ENCODE measurements at regions not wholly inside any gene's neighbourhood (a gene's known extent, or its start where the extent isn't known, plus 50 kb on each side); places are given as distances from the start of the nearest gene placed in this dataset.
"Not testable (repeated sequence)": the region's sequence is repeated elsewhere in the genome, so short reads cannot be mapped to it uniquely, and the experiment has no call there.

GRCh38 chr4:189207872-189208271, 732.8 kb upstream of the FRG1 start:
- no peak for DNase-seq

GRCh38 chr4:189215574-189215973, 725.1 kb upstream of the FRG1 start:
- no peak for DNase-seq

GRCh38 chr4:189221691-189222090, 719.0 kb upstream of the FRG1 start:
- DNase-seq, result no peak

DNA sequence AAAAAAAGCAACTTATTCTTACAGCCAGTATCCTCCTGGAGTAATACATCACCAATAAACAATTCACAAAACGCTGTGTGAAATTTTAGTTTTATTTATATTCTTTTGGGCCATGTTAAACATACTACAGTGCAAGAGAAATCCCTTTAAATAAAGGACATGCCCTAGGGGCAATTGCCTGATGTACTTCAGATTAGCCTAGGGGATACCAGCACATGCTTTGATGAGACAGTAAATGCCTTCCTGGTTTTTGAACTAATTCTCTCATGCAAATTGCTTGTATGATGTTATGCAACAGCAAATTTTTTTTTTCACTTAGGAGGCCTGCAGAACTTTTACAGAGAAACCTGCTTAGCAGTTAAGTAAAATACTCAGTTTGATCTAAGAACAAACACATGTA, 711.9 kb upstream of the FRG1 start:
- no peak for DNase-seq

DNA sequence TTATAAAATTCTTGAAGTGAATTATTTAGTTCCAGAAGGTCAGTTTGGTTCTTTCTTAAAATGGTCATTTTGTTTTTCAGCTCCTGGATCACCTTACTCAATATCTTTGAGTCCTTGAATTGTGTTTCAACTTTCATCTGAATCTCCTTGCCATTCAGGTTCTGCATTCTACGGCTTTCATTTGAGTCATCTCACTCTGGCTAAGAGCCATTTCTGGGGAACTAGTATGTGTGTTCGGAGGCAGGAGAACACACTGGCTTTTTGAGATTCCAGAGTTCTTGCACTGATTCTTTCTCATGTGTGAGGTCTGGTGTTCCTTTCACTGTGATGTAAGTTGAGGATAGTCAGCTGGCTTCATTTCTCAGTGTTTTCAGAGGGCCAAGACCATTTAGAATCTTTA, 708.4 kb upstream of the FRG1 start:
- DNase-seq, result no peak

- DNase-seq, result not testable (repeated sequence)
These were observed 706.9 kb upstream of the FRG1 start for GRCh38 chr4:189233754-189234153.

DNA sequence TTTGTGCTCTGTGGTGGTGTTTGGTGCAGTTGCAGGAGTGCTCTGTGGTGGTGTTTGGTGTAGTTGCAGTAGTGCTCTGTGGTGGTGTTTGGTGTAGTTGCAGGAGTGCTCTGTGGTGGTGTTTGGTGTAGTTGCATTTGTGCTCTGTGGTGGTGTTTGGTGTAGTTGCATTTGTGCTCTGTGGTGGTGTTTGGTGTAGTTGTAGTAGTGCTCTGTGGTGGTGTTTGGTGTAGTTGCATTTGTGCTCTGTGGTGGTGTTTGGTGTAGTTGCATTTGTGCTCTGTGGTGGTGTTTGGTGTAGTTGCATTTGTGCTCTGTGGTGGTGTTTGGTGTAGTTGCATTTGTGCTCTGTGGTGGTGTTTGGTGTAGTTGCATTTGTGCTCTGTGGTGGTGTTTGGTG, 705.7 kb upstream of the FRG1 start:
- DNase-seq, result not testable (repeated sequence)

- no peak for DNase-seq
These were observed 705.1 kb upstream of the FRG1 start for GRCh38 chr4:189235599-189235998.

GRCh38 chr4:189236321-189236720, 704.4 kb upstream of the FRG1 start:
- DNase-seq, result not testable (repeated sequence)

DNA sequence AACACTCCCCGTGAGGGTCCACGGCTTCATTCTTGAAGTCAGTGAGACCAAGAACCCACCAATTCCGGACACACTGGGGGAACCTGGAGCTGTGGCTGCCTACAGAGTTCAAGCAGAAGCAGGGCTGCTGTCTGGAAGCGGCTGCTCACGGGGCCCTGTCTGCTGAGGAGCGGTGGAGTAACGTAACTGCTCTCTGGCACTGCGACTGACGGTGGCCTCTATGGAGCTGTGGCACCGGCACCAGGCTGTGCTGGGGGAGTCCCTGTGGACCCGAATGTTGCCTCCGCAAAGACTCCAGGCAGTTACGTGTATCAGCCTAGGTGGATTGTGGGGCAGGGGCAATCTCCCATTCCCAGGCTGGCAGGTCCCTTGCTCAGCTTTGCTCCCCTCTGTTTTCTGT, 703.3 kb upstream of the FRG1 start:
- no peak for DNase-seq

DNA sequence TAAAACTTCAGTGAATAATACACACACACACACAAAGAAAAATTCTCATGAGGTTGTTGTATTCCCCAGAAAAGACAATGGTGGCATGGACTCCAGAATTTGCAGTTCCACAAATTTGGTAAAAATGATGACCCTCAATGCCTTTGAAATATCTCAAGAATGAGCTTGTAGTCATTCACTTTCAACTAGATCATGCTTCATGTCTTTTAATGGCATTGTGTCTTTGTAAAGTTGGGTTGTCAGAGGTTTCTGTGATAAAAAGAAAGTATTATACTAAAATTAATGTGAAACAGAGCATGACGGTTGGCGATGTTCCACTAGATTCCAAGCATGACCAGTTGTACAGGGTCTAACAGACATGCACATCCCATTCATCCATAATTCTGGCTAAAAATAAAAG, 685.0 kb upstream of the FRG1 start:
- DNase-seq, result no peak

- no peak for DNase-seq
These were observed 679.2 kb upstream of the FRG1 start for GRCh38 chr4:189261475-189261874.

DNA sequence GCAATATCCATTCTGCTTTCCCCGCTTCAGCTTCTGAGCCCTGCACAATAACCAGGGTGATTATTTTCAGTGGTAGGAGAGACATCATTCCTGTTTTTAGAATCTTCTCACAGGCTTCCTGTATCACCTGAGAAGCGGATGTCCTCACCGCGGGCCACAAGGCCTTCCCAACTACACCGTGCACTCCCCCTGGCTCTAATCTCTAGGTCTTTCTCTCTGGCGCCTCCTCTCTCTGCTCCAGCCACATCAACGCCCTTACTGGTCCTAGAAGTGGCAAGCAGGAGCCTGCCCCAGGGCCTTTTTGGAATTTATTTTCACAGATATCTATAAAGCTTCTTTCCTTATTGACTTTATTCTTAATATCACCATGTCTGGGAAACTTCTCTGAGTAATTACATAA, 675.2 kb upstream of the FRG1 start:
- DNase-seq, result no peak

DNA sequence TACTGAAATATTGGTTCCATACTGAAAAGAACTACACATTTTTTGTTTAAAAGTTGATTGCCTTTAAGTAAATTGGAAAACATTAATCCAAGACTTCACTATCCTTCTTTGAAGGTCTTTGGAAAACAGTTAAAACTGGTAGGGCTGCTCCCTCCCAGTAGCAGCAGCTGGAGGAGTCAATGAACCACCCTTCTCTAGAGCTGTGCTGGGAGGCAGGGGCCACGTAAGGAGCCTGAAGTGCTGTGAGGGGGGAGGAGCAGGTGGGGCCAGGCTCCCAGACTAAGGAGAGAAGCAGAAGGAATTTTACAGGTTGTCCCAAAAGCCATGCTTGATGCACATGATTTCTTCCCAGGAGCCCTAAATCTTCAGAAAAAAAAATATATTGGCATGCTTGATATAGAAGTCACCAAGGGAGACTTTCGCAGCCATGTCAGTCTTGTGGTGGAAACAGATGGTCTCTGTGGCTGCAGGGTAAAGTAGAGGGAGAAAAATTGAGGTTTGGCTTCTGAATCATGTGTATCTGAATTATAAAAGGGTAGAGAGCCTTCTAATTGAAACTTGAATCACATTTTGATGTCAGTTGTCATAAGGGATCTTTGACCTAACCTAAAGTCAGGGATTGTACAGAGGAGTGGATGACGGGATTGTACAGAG, 673.2 kb upstream of the FRG1 start:
- DNase-seq, result no peak

- no peak for DNase-seq
These were observed 662.0 kb upstream of the FRG1 start for GRCh38 chr4:189278597-189279165.

- no peak for DNase-seq
These were observed 661.5 kb upstream of the FRG1 start for GRCh38 chr4:189279188-189279587.

DNA sequence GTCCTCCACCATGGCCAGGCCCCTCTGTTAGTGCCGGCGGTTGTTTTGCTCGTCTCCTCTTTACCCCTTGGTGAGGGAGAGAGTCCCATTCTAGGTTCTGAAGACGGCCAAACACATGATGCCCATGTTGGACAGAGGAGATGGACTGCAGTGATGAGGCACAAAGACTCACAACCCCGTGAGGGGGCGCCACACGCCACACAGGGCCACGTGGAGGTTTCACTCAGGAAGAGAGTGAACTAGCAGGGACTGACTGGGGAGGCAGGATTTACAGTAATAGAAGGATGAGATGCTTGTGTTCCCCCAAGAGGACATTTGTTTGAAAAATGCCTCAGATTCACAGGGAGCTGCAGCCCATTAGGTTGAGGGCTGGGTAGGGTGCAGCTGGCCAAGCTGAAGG, 655.3 kb upstream of the FRG1 start:
- DNase-seq, result no peak

GRCh38 chr4:189291939-189292338, 648.7 kb upstream of the FRG1 start:
- no peak for DNase-seq

DNA sequence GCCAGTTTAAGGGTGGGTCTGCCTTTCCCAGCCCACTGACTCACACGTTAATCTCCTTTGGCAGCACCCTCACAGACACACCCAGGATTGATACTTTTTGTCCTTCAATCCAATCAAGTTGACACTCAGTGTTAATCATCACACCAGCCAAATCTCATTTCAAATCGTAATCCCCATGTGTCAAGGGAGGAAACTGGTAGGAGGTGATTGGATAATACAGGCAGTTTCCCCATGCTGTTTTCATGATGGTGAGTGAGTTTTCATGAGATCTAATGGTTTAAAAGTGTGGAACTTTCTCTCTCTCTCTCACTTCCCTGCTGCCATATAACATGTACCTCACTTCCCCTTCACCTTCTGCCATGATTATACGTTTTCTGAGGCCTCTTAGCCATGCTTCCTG, 647.2 kb upstream of the FRG1 start:
- DNase-seq, result no peak

- no peak for DNase-seq
These were observed 646.1 kb upstream of the FRG1 start for GRCh38 chr4:189294574-189294973.

- DNase-seq, result no peak
These were observed 641.0 kb upstream of the FRG1 start for GRCh38 chr4:189299706-189300105.

DNA sequence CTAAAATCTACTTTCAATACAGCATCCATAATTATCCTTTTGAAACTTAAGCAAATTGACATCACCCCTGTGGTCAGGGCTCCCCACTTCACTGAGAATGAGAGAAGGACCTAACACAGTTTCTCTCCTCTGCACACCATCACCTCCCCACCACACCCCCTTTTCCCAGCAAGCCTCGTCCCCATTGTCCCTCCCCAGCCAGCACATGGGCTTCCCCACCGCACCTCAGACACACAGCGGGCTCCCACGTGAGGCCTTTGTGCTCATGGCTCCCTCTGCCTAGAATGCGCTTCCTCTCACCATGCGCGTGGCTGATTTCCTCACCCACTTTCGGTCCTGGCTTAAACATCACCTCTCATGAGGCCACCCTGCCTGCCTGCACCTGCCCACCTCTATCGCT, 639.0 kb upstream of the FRG1 start:
- no peak for DNase-seq

DNA sequence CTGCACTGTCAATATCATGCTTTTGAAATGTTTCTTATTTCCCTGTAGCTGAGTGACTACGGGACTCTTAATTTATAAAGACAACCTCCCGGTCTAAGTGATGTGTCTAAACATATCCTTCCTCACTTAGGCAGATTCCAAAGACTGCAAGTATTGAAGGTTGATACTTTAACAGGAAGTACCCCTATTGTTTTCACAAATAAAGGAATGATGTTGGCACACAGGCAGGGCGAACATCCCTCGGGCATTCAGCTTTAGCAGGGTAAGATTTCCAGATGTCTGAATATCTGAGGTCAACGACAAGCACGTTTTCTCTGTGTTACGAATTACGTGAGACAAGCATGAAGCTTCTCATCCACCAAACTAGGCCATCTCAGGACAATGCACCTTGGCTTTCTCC, 638.0 kb upstream of the FRG1 start:
- no peak for DNase-seq

DNA sequence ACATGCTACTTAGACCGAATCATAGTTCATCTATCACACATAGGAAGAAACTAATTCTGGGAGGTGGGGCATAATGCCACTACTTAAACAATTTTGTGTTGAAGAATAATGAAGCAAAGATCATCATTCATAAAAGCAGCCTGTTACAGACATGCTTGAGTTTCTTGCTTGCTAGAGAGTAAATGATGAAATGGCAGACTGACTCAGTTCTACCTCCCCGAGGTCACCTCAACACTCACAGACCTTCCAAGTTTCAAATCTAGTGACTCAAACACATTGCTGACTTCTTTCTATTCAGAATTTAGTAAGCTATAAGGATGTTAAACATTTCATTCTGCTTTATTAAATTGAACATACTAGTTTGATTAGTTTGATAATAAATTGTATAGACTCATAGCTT, 636.5 kb upstream of the FRG1 start:
- no peak for DNase-seq

DNA sequence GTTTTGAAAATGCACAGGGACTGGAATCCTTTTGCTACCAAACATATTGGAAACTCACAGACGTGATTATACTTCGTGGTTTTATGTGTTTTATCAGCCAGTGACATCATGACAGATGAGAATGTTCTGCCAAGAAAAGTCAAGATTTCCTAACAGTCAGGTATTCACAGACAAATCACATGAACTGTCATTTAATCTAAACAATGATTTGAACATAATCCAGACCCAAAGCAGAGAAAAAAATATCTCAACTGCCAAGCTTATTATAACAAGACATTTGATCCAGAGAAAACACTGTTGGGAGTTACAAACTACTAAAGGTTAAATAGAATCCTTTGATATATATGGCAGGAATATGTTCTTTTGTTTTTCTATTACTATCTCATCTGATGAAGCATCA, 635.9 kb upstream of the FRG1 start:
- DNase-seq, result no peak

Measured in NCI-H524 (cell line).